A673 (cell line): ENCODE measurements at regions not wholly inside any gene's neighbourhood (a gene's known extent, or its start where the extent isn't known, plus 50 kb on each side); places are given as distances from the start of the nearest gene placed in this dataset.

Source experiments
- EZH2 ChIP-seq: fragments of 200-600 bp; sonication (generic); IDR thresholded peaks from 2 replicates; pipeline ENCODE4 v1.6.1; 2017; ENCODE audit warnings: borderline replicate concordance, low read depth, mild to moderate bottlenecking, mixed read lengths, antibody characterized with exemption, low read length; ENCODE audit not compliant: poor library complexity, severe bottlenecking
- TF ChIP-seq, protein P1 (sequence below): fragments of 300-800, 200-600 bp; sonication (generic); conservative IDR thresholded peaks from 2 replicates; pipeline ENCODE4 v1.5.1; 2017; ENCODE audit warnings: low read depth, mild to moderate bottlenecking, antibody characterized with exemption, low read length, moderate library complexity, mixed read lengths

DNA sequence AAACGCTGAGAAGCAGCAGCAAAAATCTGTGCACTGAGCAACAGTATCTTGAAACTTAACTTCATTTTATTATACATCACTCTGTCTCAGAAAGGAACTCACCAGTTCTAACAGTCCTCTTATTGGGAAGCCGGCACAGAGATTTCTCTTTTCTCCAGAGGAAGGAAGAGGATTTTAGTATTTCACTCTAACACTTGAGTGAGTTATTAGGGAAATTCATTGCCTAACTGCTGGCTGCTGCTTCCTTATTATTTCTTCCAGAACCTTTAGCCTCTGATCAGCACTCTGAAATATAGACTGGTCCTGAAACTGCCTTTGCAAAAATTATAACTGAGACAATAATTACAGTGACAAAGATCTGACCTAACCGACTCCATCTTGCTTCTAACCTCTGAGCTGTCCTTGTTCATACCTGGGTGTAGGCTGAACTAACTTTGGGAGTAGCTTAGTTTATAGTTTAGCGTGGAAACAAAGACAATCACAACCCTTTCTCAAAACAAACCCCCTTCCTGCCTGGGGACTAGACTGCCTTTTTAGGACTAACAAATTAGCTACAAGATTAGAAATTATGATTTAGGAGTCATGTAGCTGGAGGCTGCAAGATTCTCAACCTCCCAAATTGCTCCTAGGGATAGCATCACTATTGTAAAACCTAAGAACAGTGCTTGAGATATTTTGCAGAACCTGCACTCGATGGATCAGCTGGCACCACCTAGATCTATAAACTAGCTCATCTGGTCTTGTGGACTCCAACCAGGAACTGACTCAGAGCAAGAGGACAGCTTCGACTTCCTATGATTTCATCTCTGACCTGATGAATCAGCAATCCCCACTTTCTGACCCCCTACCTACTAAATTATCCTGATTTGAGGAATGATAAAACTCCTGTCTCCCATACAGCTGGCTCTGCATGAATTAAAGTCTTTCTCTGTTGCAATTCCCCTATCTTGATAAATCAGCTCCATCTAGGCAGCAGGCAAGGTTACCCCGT lies 117.5 kb downstream of the DYRK2 start:
- TF ChIP-seq EZH2: no peak
- TF ChIP-seq, protein P1, sequence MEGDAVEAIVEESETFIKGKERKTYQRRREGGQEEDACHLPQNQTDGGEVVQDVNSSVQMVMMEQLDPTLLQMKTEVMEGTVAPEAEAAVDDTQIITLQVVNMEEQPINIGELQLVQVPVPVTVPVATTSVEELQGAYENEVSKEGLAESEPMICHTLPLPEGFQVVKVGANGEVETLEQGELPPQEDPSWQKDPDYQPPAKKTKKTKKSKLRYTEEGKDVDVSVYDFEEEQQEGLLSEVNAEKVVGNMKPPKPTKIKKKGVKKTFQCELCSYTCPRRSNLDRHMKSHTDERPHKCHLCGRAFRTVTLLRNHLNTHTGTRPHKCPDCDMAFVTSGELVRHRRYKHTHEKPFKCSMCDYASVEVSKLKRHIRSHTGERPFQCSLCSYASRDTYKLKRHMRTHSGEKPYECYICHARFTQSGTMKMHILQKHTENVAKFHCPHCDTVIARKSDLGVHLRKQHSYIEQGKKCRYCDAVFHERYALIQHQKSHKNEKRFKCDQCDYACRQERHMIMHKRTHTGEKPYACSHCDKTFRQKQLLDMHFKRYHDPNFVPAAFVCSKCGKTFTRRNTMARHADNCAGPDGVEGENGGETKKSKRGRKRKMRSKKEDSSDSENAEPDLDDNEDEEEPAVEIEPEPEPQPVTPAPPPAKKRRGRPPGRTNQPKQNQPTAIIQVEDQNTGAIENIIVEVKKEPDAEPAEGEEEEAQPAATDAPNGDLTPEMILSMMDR: no peak
